Sigmoid colon (tissue), 3 donors: ENCODE measurements at regions not wholly inside any gene's neighbourhood (a gene's known extent, or its start where the extent isn't known, plus 50 kb on each side); places are given as distances from the start of the nearest gene placed in this dataset.

Experiments
- POLR2A ChIP-seq, 2 donors: fragments of 450-650 bp; IDR thresholded peaks; one replicate each; pipeline ENCODE4 v1.6.1; 2016; ENCODE audit warnings: antibody characterized with exemption in 2 of 2, mild to moderate bottlenecking in 2 of 2, moderate library complexity in 2 of 2
- TF ChIP-seq, protein P1 (sequence below), 4 experiments: fragments of 450-650 bp in 3 of 4; fragments of 200-600 bp in 1 of 4; IDR thresholded peaks; one replicate each; pipeline ENCODE4 v1.5.1; 2016 to 2019; ENCODE audit warnings: antibody characterized with exemption in 4 of 4, mild to moderate bottlenecking in 3 of 4, moderate library complexity in 2 of 4

DNA sequence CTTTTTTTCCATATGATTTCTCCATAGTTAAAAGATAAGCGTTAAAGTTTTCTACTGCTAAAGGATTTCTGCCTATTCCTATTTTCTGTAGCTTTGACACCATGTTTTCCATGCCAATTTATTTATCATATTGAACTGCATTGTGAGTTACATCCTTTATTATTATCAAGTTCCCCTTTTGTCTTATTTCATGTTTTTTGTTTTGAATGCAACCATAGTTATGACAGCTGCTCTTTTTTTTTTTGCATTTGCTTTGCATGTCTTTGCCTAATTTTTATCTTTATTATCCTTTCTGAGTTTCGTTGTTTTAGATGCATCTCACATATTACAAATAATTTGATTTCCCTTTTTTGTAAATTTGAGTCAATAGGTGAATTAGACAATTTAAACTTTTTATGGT lies 161.5 kb downstream of the DEPDC1B start:
- TF ChIP-seq POLR2A (IDR thresholded peaks at IDR 0.05), result no peak
- TF ChIP-seq, protein P1, sequence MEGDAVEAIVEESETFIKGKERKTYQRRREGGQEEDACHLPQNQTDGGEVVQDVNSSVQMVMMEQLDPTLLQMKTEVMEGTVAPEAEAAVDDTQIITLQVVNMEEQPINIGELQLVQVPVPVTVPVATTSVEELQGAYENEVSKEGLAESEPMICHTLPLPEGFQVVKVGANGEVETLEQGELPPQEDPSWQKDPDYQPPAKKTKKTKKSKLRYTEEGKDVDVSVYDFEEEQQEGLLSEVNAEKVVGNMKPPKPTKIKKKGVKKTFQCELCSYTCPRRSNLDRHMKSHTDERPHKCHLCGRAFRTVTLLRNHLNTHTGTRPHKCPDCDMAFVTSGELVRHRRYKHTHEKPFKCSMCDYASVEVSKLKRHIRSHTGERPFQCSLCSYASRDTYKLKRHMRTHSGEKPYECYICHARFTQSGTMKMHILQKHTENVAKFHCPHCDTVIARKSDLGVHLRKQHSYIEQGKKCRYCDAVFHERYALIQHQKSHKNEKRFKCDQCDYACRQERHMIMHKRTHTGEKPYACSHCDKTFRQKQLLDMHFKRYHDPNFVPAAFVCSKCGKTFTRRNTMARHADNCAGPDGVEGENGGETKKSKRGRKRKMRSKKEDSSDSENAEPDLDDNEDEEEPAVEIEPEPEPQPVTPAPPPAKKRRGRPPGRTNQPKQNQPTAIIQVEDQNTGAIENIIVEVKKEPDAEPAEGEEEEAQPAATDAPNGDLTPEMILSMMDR (IDR thresholded peaks at IDR 0.05), result no peak
